SK-N-SH treated with all-trans-retinoic acid at 6 μM for 48 hours (cell line): ENCODE measurements at regions not wholly inside any gene's neighbourhood (a gene's known extent, or its start where the extent isn't known, plus 50 kb on each side); places are given as distances from the start of the nearest gene placed in this dataset.

Experiments
- ATAC-seq: fragments of 200-7000 bp; cut with Tn5 transposase; 3 replicates; pipeline ENCODE4 v1.9.1; 2020; ENCODE audit warnings: mild to moderate bottlenecking, moderate library complexity
- ARNTL ChIP-seq: fragments of 450-650 bp; formaldehyde crosslinking; IDR thresholded peaks from 2 replicates; pipeline ENCODE4 v1.5.0; 2020; ENCODE audit warnings: low read depth, mild to moderate bottlenecking, moderate library complexity, borderline replicate concordance
- BACH2 ChIP-seq: fragments of 250-450 bp; sonication (Bioruptor Pico); IDR thresholded peaks from 2 replicates; pipeline ENCODE4 v1.9.0; 2021; ENCODE audit warnings: mild to moderate bottlenecking, borderline replicate concordance
- GLIS3 ChIP-seq: fragments of 250-450 bp; sonication (Bioruptor Pico); IDR thresholded peaks from 2 replicates; pipeline ENCODE4 v1.5.0; 2020; ENCODE audit warnings: mild to moderate bottlenecking, moderate library complexity
- ISL1 ChIP-seq: fragments of 250-450 bp; sonication (Bioruptor Pico); IDR thresholded peaks from 2 replicates; pipeline ENCODE4 v2.1.2; 2022; ENCODE audit warnings: mild to moderate bottlenecking, moderate library complexity
- OSR1 ChIP-seq: fragments of 250-450 bp; sonication (Bioruptor Pico); IDR thresholded peaks from 2 replicates; pipeline ENCODE4 v1.8.0; 2022; ENCODE audit warnings: moderate library complexity, mild to moderate bottlenecking, inconsistent platforms
- RARB ChIP-seq: fragments of 250-450 bp; sonication (Bioruptor Pico); IDR thresholded peaks from 2 replicates; pipeline ENCODE4 v1.8.0; 2021; ENCODE audit warnings: mild to moderate bottlenecking, moderate library complexity
- SNAI2 ChIP-seq: fragments of 250-450 bp; sonication (Bioruptor Pico); IDR thresholded peaks from 2 replicates; pipeline ENCODE4 v1.5.0; 2020; ENCODE audit warnings: mild to moderate bottlenecking, moderate library complexity
- TCF4 ChIP-seq: fragments of 250-450 bp; sonication (Bioruptor Pico); IDR thresholded peaks from 2 replicates; pipeline ENCODE4 v1.8.0; 2021; ENCODE audit warnings: mild to moderate bottlenecking, moderate library complexity, borderline replicate concordance
- TOX ChIP-seq: fragments of 250-450 bp; sonication (Bioruptor Pico); IDR thresholded peaks from 2 replicates; pipeline ENCODE4 v1.8.0; 2021; ENCODE audit warnings: mild to moderate bottlenecking, moderate library complexity, borderline replicate concordance
- ZC3H10 ChIP-seq: fragments of 250-450 bp; sonication (Bioruptor Pico); IDR thresholded peaks from 2 replicates; pipeline ENCODE4 v1.5.1; 2021; ENCODE audit warnings: mild to moderate bottlenecking, moderate library complexity
- ZFP3 ChIP-seq: fragments of 250-450 bp; sonication (Bioruptor Pico); IDR thresholded peaks from 2 replicates; pipeline ENCODE4 v1.5.0; 2020; ENCODE audit warnings: mild to moderate bottlenecking, moderate library complexity
- ZNF565 ChIP-seq: fragments of 450-650 bp; formaldehyde crosslinking; conservative IDR thresholded peaks from 2 replicates; pipeline ENCODE4 v1.5.0; 2020; ENCODE audit warnings: low read depth, mild to moderate bottlenecking, moderate library complexity
- ZNF70 ChIP-seq: fragments of 450-650 bp; formaldehyde crosslinking; IDR thresholded peaks from 2 replicates; pipeline ENCODE4 v1.5.0; 2020; ENCODE audit warnings: mild to moderate bottlenecking, moderate library complexity
- ZNF8 ChIP-seq: fragments of 450-650 bp; formaldehyde crosslinking; IDR thresholded peaks from 2 replicates; pipeline ENCODE4 v1.5.0; 2020; ENCODE audit warnings: mild to moderate bottlenecking, moderate library complexity
- TF ChIP-seq, protein P1 (sequence below): fragments of 250-450 bp; sonication (Bioruptor Pico); IDR thresholded peaks from 2 replicates; pipeline ENCODE4 v1.5.0; 2020; ENCODE audit warnings: mild to moderate bottlenecking, moderate library complexity
- TF ChIP-seq, protein P2 (sequence below): fragments of 250-450 bp; sonication (Bioruptor Pico); IDR thresholded peaks from 2 replicates; pipeline ENCODE4 v1.8.0; 2021; ENCODE audit warnings: low read depth, mild to moderate bottlenecking, moderate library complexity, borderline replicate concordance
- TF ChIP-seq, protein P3 (sequence below): fragments of 250-450 bp; sonication (Bioruptor Pico); IDR thresholded peaks from 2 replicates; pipeline ENCODE4 v1.5.1; 2021; ENCODE audit warnings: mild to moderate bottlenecking, moderate library complexity
- TF ChIP-seq, protein P4 (sequence below): fragments of 250-450 bp; sonication (Bioruptor Pico); IDR thresholded peaks from 2 replicates; pipeline ENCODE4 v1.8.0; 2020; ENCODE audit warnings: mild to moderate bottlenecking, moderate library complexity, borderline replicate concordance
- TF ChIP-seq, protein P5 (sequence below): fragments of 250-450 bp; sonication (Bioruptor Pico); IDR thresholded peaks from 2 replicates; pipeline ENCODE4 v1.5.1; 2020; ENCODE audit warnings: low read depth, mild to moderate bottlenecking, moderate library complexity

DNA sequence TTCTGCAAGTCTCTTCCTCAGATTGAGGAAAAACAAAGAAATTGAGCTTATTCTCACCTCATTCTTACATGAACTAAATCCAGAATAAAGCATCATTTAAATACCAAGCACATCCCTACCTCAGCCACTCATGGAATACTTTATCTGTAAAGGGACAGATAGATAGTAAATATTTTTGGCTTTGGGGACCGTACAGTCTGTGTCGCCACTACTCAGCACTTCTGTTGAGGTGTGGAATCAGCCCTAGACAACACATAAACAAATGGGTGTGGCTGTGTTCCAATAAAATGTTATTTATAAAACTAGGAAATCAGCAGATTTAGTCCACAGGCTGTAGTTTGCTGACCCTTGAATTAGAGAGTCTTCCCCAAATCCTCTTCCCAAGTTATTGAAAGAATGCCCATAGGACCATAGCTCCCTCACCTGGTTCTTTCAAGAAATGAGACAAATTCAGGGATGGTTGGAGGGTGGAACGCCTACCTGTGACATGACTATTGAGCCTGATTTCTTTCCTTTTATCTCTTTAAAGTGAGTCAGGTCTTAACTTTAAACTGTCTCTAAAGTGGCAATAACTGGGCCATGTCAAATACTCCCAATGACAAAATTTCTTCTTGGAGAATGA, 878.5 kb downstream of the USP25 start:
- TF ChIP-seq TOX (CRISPR knock-in tag) (no peak), RARB (CRISPR knock-in tag) (no peak), ARNTL (no peak), GLIS3 (CRISPR knock-in tag) (no peak), OSR1 (no peak)
- TF ChIP-seq, protein P1, sequence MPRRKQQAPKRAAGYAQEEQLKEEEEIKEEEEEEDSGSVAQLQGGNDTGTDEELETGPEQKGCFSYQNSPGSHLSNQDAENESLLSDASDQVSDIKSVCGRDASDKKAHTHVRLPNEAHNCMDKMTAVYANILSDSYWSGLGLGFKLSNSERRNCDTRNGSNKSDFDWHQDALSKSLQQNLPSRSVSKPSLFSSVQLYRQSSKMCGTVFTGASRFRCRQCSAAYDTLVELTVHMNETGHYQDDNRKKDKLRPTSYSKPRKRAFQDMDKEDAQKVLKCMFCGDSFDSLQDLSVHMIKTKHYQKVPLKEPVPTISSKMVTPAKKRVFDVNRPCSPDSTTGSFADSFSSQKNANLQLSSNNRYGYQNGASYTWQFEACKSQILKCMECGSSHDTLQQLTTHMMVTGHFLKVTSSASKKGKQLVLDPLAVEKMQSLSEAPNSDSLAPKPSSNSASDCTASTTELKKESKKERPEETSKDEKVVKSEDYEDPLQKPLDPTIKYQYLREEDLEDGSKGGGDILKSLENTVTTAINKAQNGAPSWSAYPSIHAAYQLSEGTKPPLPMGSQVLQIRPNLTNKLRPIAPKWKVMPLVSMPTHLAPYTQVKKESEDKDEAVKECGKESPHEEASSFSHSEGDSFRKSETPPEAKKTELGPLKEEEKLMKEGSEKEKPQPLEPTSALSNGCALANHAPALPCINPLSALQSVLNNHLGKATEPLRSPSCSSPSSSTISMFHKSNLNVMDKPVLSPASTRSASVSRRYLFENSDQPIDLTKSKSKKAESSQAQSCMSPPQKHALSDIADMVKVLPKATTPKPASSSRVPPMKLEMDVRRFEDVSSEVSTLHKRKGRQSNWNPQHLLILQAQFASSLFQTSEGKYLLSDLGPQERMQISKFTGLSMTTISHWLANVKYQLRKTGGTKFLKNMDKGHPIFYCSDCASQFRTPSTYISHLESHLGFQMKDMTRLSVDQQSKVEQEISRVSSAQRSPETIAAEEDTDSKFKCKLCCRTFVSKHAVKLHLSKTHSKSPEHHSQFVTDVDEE, result no peak
- peak; percentile 53; the same call in 1 of the 3 replicates for ATAC-seq

DNA sequence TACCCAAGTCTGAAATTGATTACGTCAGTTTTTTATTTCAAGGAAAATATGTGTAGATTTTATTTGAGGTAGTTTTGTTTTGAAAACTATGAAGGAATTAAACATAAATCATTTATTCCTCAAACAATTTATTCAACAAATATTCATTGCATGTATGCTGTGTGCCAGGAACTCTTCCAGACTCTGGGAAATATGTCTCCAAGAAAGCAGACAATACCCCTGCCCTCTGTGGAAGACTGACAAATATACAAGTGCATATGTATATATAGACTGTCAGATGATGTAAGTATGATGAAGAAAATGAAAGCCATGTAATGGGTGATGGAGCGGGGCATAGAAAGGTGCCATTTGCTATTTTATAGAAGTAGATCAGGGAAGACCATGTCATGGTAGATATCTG, 889.5 kb downstream of the USP25 start:
- TF ChIP-seq OSR1, result no peak
- no peak for TF ChIP-seq ZNF8 (CRISPR knock-in tag)
- TF ChIP-seq TOX (CRISPR knock-in tag), result no peak
- TF ChIP-seq ZNF70, result no peak
- no peak for TF ChIP-seq SNAI2 (CRISPR knock-in tag)
- TF ChIP-seq, protein P1, result no peak
- no peak for TF ChIP-seq ISL1 (CRISPR knock-in tag)
- TF ChIP-seq ZNF565, result no peak
- TF ChIP-seq, protein P2, sequence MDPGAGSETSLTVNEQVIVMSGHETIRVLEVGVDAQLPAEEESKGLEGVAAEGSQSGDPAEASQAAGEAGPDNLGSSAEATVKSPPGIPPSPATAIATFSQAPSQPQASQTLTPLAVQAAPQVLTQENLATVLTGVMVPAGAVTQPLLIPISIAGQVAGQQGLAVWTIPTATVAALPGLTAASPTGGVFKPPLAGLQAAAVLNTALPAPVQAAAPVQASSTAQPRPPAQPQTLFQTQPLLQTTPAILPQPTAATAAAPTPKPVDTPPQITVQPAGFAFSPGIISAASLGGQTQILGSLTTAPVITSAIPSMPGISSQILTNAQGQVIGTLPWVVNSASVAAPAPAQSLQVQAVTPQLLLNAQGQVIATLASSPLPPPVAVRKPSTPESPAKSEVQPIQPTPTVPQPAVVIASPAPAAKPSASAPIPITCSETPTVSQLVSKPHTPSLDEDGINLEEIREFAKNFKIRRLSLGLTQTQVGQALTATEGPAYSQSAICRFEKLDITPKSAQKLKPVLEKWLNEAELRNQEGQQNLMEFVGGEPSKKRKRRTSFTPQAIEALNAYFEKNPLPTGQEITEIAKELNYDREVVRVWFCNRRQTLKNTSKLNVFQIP, result no peak
- no peak for TF ChIP-seq BACH2 (CRISPR knock-in tag)
- TF ChIP-seq, protein P3, sequence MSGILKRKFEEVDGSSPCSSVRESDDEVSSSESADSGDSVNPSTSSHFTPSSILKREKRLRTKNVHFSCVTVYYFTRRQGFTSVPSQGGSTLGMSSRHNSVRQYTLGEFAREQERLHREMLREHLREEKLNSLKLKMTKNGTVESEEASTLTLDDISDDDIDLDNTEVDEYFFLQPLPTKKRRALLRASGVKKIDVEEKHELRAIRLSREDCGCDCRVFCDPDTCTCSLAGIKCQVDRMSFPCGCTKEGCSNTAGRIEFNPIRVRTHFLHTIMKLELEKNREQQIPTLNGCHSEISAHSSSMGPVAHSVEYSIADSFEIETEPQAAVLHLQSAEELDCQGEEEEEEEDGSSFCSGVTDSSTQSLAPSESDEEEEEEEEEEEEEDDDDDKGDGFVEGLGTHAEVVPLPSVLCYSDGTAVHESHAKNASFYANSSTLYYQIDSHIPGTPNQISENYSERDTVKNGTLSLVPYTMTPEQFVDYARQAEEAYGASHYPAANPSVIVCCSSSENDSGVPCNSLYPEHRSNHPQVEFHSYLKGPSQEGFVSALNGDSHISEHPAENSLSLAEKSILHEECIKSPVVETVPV (CRISPR knock-in tag), result no peak
- no peak for TF ChIP-seq ARNTL
- no peak for TF ChIP-seq GLIS3 (CRISPR knock-in tag)
- ATAC-seq, result no peak

DNA sequence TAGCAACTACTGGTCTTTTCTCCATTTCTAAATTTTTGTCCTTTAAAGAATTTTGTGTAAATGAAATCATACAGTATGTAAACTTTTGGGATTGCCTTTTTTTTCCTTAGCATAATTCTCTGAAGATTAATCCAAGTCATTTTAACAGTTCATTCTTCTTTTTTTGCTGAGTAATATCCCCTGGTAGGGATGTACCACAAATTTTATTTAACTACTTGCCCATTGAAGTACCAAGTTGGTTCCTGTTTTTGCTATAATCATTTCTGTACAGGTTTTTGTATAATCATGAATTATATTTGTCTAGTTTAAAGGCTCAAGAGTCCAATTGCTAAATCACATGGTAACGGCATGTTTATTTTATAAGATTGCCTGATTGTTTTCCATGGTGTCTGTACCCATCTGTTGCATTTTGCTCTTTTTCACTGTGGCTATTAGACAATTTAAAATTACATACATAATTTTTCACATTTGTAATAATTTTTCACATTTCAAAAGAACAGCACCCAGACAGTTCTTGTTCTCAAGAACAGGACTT, 891.1 kb downstream of the USP25 start:
- no peak for ATAC-seq
- TF ChIP-seq TCF4 (CRISPR knock-in tag) (no peak), ARNTL (no peak), ZC3H10 (no peak), BACH2 (CRISPR knock-in tag) (no peak), RARB (CRISPR knock-in tag) (no peak), ZNF8 (CRISPR knock-in tag) (no peak), OSR1 (no peak), ZNF70 (no peak), ZFP3 (CRISPR knock-in tag) (no peak)
- TF ChIP-seq, protein P4, sequence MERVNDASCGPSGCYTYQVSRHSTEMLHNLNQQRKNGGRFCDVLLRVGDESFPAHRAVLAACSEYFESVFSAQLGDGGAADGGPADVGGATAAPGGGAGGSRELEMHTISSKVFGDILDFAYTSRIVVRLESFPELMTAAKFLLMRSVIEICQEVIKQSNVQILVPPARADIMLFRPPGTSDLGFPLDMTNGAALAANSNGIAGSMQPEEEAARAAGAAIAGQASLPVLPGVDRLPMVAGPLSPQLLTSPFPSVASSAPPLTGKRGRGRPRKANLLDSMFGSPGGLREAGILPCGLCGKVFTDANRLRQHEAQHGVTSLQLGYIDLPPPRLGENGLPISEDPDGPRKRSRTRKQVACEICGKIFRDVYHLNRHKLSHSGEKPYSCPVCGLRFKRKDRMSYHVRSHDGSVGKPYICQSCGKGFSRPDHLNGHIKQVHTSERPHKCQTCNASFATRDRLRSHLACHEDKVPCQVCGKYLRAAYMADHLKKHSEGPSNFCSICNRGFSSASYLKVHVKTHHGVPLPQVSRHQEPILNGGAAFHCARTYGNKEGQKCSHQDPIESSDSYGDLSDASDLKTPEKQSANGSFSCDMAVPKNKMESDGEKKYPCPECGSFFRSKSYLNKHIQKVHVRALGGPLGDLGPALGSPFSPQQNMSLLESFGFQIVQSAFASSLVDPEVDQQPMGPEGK, result no peak
- TF ChIP-seq, protein P3 (CRISPR knock-in tag), result no peak
- TF ChIP-seq, protein P1, result no peak
- TF ChIP-seq, protein P5, sequence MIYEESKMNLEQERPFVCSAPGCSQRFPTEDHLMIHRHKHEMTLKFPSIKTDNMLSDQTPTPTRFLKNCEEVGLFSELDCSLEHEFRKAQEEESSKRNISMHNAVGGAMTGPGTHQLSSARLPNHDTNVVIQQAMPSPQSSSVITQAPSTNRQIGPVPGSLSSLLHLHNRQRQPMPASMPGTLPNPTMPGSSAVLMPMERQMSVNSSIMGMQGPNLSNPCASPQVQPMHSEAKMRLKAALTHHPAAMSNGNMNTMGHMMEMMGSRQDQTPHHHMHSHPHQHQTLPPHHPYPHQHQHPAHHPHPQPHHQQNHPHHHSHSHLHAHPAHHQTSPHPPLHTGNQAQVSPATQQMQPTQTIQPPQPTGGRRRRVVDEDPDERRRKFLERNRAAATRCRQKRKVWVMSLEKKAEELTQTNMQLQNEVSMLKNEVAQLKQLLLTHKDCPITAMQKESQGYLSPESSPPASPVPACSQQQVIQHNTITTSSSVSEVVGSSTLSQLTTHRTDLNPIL (CRISPR knock-in tag), result no peak
